Islet of Langerhans (tissue), 1 donor: ENCODE measurements at regions not wholly inside any gene's neighbourhood (a gene's known extent, or its start where the extent isn't known, plus 50 kb on each side); places are given as distances from the start of the nearest gene placed in this dataset.

Experiments
- FAIRE-seq: peaks from one replicate; lab custom pipeline; 2011; peaks lifted over from hg19 to GRCh38; lab: Jason Lieb, UNC

GRCh38 chr5:107146901-107147300 is 523.8 kb downstream of the EFNA5 start:
- FAIRE-seq, result no peak

- no peak for FAIRE-seq
Observed at GRCh38 chr5:107135391-107135790, 535.3 kb downstream of the EFNA5 start.

- FAIRE-seq, result no peak
Observed at GRCh38 chr5:107134931-107135330, 535.8 kb downstream of the EFNA5 start.

GRCh38 chr5:107129051-107129450 is 541.7 kb downstream of the EFNA5 start:
- no peak for FAIRE-seq

GRCh38 chr5:107127878-107128277 is 542.9 kb downstream of the EFNA5 start:
- no peak for FAIRE-seq

GRCh38 chr5:107126341-107126740 is 544.4 kb downstream of the EFNA5 start:
- no peak for FAIRE-seq

GRCh38 chr5:107124376-107124775 is 546.4 kb downstream of the EFNA5 start:
- no peak for FAIRE-seq

- no peak for FAIRE-seq
Observed at GRCh38 chr5:107123014-107123413, 547.7 kb downstream of the EFNA5 start.

- no peak for FAIRE-seq
Observed at GRCh38 chr5:107121793-107122519, 548.8 kb downstream of the EFNA5 start.

- FAIRE-seq, result no peak
Observed at GRCh38 chr5:107119656-107120055, 551.1 kb downstream of the EFNA5 start.

GRCh38 chr5:107118184-107119019 is 552.3 kb downstream of the EFNA5 start:
- no peak for FAIRE-seq

- no peak for FAIRE-seq
Observed at GRCh38 chr5:107112216-107112615, 558.5 kb downstream of the EFNA5 start.

GRCh38 chr5:107104040-107104995 is 566.4 kb downstream of the EFNA5 start:
- peak; percentile 5 for FAIRE-seq

GRCh38 chr5:107103522-107103921 is 567.2 kb downstream of the EFNA5 start:
- no peak for FAIRE-seq

- no peak for FAIRE-seq
Observed at GRCh38 chr5:107100121-107100520, 570.6 kb downstream of the EFNA5 start.

- no peak for FAIRE-seq
Observed at GRCh38 chr5:107099506-107099905, 571.2 kb downstream of the EFNA5 start.

- FAIRE-seq, result no peak
Observed at GRCh38 chr5:107092695-107093094, 578.0 kb downstream of the EFNA5 start.

GRCh38 chr5:107090506-107090905 is 580.2 kb downstream of the EFNA5 start:
- no peak for FAIRE-seq

- FAIRE-seq, result no peak
Observed at GRCh38 chr5:107088907-107089306, 581.8 kb downstream of the EFNA5 start.

- FAIRE-seq, result no peak
Observed at GRCh38 chr5:107085572-107085971, 585.2 kb downstream of the EFNA5 start.

GRCh38 chr5:107074996-107075395 is 595.7 kb downstream of the EFNA5 start:
- FAIRE-seq, result no peak

- no peak for FAIRE-seq
Observed at GRCh38 chr5:107072967-107073366, 597.8 kb downstream of the EFNA5 start.
